LHCN-M2 (cell line): ENCODE measurements at regions not wholly inside any gene's neighbourhood (a gene's known extent, or its start where the extent isn't known, plus 50 kb on each side); places are given as distances from the start of the nearest gene placed in this dataset.
"Not testable (repeated sequence)": the region's sequence is repeated elsewhere in the genome, so short reads cannot be mapped to it uniquely, and the experiment has no call there.

ENCODE experiments used
- DNase-seq: peaks from one replicate; pipeline ENCODE4 v3.0.0-alpha.2; 2012; ENCODE audit warnings: low read depth

DNA sequence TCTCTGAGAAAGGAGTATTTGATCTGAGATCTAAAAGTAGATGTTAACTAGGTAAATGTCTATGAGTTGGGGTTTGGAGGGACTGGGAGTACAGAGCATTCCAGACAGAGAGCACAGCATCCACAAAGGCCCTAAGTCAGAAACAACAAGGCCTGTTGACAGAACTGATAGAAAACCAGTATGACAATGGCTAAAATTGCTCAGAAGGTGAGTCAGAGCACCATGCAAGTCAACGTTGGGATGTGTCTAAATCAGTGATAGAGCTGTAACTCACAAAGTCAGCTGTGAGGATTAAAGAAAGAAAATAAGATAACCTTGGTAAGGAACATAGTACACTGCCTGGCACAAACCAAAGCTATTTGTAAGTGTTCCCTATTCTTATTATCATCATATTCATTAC is 124.0 kb downstream of the CETN3 start:
- DNase-seq, result no peak

GRCh38 chr5:90284375-90284774 is 125.2 kb downstream of the CETN3 start:
- no peak for DNase-seq

- DNase-seq, result no peak
Observed at GRCh38 chr5:90279091-90279490, 130.5 kb downstream of the CETN3 start.

- no peak for DNase-seq
Observed at GRCh38 chr5:90274216-90274615, 135.3 kb downstream of the CETN3 start.

DNA sequence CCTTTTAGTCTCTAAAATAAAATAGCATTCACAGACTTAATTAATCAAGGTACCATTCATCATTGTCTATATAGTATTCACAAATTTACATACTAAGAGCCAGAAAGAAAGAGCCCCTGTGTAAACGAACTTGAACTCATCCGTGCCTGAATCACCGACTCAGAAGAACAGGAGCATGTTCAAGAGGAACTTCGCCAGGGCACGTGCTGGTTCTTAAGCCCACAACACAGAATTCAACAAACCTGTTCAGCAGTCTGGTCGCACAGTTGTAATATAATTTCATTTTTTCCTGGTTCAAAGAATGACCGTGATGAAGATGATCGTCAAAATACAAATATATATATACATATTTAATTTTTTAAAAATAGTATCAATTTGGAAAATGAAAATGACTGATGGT is 141.9 kb downstream of the CETN3 start:
- DNase-seq, result no peak

DNA sequence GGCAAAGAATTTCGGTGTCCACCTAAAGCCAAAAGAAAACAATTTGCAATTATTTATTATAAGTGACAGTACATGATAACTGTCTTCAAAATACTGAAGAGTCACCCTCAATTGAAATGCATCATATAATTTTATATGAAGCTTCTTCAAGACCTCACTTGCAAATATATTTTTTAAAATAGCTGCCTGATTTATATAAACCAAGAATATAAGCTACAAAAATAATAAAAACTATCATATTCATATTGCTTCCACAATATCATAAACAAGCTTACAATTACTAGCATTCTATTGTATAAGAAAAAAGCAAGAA is 144.1 kb downstream of the CETN3 start:
- no peak for DNase-seq

DNA sequence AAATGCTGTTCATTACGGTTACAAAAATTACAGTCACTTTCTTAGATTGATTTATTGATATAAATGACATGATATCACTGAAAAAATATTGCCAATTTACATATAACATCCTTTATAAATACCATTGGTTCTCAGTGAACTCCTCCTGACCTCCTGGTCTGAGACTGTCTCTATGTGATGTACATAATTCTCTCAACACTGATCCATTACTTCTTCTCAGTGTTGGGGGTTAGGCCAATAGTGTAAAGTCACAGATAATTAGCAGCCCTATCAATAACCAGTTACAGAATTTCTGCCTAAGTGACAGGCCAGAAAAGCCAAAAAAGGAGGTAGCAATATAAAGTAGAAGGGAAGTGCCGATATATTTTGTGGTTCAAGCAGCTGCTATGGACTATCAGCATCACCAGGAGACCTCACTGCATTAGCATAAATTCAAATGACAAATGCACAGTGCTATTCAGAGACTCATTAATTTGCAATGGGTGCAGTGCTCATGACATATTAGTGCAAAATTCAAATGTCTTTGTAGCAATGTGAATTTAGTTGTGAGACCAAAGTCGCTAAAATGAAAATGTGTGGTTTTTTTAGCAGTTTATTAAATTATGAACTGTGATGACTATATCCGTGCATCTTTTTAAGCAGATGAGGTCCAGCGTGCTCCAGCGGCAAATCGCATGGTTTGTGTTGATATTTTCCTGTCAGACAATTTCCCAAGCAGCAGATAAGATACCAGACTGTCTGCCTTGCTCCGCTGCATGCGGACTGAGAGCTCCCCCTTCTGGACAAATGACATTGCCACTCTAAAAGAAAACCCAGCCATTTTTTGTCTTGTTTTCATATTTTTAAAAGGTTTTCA is 144.6 kb downstream of the CETN3 start:
- DNase-seq, result peak; percentile 53

GRCh38 chr5:90263102-90263820 is 146.3 kb downstream of the CETN3 start:
- no peak for DNase-seq

GRCh38 chr5:90251447-90251846 is 158.1 kb downstream of the CETN3 start:
- no peak for DNase-seq

GRCh38 chr5:90248640-90249039 is 160.9 kb downstream of the CETN3 start:
- DNase-seq, result no peak

DNA sequence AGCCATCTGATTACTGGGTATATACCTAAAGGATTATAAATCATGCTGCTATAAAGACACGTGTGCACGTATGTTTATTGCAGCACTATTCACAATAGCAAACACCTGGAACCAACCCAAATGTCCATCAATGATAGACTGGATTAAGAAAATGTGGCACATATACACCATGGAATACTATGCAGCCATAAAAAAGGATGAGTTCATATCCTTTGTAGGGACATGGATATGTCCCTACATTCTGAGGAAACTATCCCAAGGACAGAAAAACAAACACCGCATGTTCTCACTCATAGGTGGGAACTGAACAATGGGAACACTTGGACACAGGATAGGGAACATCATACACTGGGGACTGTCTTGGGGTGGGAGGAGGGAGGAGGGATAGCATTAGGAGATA is 165.7 kb downstream of the CETN3 start:
- DNase-seq, result not testable (repeated sequence)

- DNase-seq, result no peak
Observed at GRCh38 chr5:90233476-90233875, 176.1 kb downstream of the CETN3 start.

- DNase-seq, result no peak
Observed at GRCh38 chr5:90231688-90232087, 177.9 kb downstream of the CETN3 start.

- DNase-seq, result no peak
Observed at GRCh38 chr5:90227683-90228082, 181.9 kb downstream of the CETN3 start.

DNA sequence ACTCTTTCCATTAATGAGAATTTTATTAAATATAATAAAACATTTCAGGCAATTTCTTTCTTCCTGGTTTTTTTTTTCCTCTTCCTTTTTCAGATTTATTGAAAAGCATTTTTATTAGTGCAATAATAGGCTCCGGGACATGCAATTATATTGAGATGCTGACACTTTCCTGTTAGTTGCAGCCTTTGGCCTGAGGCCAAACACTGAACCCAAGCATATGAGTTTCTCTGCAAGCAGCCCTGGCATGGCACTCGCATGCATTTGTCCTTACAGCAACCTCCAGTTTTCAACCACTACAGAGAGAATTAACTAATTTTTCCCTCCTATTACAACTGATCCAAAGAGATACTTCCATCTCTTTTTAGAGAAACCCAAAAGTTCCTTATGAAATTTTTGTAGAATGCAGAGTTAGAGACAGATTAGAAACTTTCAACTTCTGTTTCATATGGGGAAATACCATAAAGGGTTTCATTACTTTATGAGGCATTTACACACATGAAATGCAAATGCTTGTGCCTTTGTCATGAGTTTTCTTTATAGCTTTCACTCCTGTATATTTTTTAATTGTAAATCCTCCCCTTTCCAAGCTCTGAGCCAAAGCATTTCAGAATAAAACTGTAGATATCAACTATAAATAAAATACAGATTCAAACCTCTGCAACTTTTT is 183.0 kb downstream of the CETN3 start:
- no peak for DNase-seq

- no peak for DNase-seq
Observed at GRCh38 chr5:90224342-90224741, 185.2 kb downstream of the CETN3 start.

DNA sequence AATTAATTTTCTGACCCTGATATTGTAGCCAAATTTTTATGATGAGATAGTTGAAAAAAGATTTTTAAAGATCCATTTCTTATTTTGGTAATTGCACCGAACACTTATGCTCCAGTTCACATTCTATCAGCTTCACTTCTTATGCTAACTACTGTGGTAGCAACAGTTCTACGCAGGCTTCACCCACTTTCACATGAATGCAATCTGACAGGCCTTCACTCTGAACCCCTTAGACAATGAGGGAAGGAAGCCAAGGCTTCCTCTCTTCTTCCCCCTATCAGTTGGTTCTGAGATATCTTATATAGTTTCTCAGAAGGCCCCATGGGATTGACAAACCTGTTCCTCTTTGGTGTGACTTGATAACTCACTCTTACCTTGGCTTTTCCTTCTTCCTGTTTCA is 185.8 kb downstream of the CETN3 start:
- DNase-seq, result no peak

DNA sequence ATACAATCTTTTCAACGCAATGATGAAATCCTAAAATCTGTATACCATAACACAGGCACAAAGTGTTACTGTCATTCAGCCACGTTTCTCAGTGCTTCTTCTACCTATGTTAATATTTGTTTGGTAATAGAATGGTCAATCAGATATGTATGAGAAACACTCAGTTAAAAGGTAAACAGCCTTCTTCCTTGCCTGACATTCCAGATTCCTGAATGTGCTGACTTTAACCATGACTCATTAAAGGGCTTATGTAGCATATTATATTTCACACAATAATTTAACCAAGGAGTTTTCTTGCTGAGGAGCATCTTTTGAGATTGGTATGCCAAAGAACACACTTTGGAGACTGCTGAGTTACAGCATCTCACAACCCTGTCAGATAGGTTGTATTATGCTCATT is 187.6 kb downstream of the CETN3 start:
- peak; percentile 58 for DNase-seq

DNA sequence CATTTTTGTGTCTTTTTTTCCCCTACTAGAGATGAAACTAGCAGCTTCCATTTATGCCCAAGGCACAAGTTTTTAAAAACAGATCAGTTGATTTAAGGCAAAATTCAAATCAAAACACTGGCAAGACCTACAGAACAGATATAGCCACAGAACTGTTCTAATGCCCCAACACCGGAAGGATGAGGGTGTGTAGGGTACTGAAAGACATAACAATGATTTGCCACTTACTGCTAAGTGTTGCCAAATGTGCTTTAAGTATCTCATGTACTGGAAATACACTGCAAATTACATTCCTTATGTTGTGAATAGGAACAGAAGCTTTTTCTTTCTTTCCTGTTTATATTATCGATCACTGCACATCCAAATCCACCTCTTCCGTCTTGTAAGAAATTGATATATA is 189.0 kb downstream of the CETN3 start:
- DNase-seq, result no peak

GRCh38 chr5:90214991-90215390 is 194.6 kb downstream of the CETN3 start:
- no peak for DNase-seq

- not testable (repeated sequence) for DNase-seq
Observed at GRCh38 chr5:90208323-90208722, 201.2 kb downstream of the CETN3 start.

DNA sequence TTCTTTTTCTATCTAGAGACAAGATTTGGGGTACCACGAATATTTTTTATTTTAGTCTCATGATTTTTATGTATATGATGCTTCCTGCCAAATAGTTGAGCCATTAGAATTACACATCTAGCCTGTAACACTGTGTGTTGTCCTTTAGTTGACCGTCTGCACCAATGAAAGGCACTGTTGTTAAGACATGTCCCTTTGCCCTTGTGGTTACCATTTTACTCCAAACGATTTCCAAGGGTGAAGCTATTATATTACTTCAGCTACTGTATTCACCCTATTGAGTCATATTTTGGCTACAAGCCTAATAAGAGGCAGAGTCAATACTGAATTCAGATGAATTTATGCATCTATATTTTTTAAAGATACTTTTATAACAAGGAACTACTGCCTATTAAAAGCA is 207.6 kb downstream of the CETN3 start:
- DNase-seq, result peak; percentile 88
